GM12891 (cell line): ENCODE measurements at regions not wholly inside any gene's neighbourhood (a gene's known extent, or its start where the extent isn't known, plus 50 kb on each side); places are given as distances from the start of the nearest gene placed in this dataset.

Source experiments
- POLR2A ChIP-seq: IDR thresholded peaks from 2 replicates; pipeline ENCODE4 v1.6.1; 2011; ENCODE audit warnings: low read depth, low read length, control low read depth
- POLR2AphosphoS5 ChIP-seq: IDR thresholded peaks from 2 replicates; pipeline ENCODE4 v1.6.1; 2011; ENCODE audit warnings: low read depth, low read length, control low read depth
- TAF1 ChIP-seq: IDR thresholded peaks from 2 replicates; pipeline ENCODE4 v1.6.1; 2011; ENCODE audit warnings: low read depth, low read length, control low read depth

- TF ChIP-seq POLR2A, result no peak
- TF ChIP-seq POLR2AphosphoS5, result no peak
- TF ChIP-seq TAF1, result no peak
These were observed 1212.4 kb upstream of the PHF14 start for GRCh38 chr7:9761224-9761623.
